Stimulated activated naive CD8-positive, alpha-beta T cell treated with anti-CD3 and anti-CD28 coated beads, Interleukin-15, amount 100 ng/mL, for 72 hours (primary cell): ENCODE measurements at regions not wholly inside any gene's neighbourhood (a gene's known extent, or its start where the extent isn't known, plus 50 kb on each side); places are given as distances from the start of the nearest gene placed in this dataset.

Source experiments
- ATAC-seq: fragments of 150-1000 bp; cut with Tn5 transposase; 2 replicates; pipeline ENCODE4 v1.10.0; 2021; ENCODE audit warnings: mild to moderate bottlenecking, moderate library complexity
- DNase-seq, 2 donors: peaks; one replicate each; pipeline ENCODE4 v3.0.0; 2021 to 2022
- H3K27ac Mint-ChIP-seq, 2 donors: one replicate each; pipeline ENCODE4 v1.8.0; 2022; ENCODE audit warnings: mild to moderate bottlenecking in 2 of 2, mixed read lengths in 2 of 2, moderate library complexity in 2 of 2
- H3K27me3 Mint-ChIP-seq: one replicate; pipeline ENCODE4 v1.8.0; 2022; ENCODE audit warnings: mixed read lengths
- H3K4me1 Mint-ChIP-seq: one replicate; pipeline ENCODE4 v1.8.0; 2022; ENCODE audit warnings: mild to moderate bottlenecking, mixed read lengths
- H3K4me3 Mint-ChIP-seq, 2 donors: one replicate each; pipeline ENCODE4 v1.8.0; 2022; ENCODE audit warnings: mild to moderate bottlenecking in 2 of 2, mixed read lengths in 2 of 2, moderate library complexity in 1 of 2
- H3K9me3 Mint-ChIP-seq, 2 donors: one replicate each; pipeline ENCODE4 v1.8.0; 2022; ENCODE audit warnings: mixed read lengths in 2 of 2

GRCh38 chr1:208648146-208648545 lies 404.0 kb upstream of the PLXNA2 start:
- no peak for ATAC-seq
- Mint-ChIP-seq H3K4me3 (no peak overlapping the region), H3K27ac (no peak overlapping the region), H3K27me3 (peaks cover 23% of the 10 kb centered on the region), H3K9me3 (peaks cover 0 to 4% of the 10 kb centered on the region in 2 donors), H3K4me1 (no peaks in the 10 kb centered on the region)
- DNase-seq = no peak

DNA sequence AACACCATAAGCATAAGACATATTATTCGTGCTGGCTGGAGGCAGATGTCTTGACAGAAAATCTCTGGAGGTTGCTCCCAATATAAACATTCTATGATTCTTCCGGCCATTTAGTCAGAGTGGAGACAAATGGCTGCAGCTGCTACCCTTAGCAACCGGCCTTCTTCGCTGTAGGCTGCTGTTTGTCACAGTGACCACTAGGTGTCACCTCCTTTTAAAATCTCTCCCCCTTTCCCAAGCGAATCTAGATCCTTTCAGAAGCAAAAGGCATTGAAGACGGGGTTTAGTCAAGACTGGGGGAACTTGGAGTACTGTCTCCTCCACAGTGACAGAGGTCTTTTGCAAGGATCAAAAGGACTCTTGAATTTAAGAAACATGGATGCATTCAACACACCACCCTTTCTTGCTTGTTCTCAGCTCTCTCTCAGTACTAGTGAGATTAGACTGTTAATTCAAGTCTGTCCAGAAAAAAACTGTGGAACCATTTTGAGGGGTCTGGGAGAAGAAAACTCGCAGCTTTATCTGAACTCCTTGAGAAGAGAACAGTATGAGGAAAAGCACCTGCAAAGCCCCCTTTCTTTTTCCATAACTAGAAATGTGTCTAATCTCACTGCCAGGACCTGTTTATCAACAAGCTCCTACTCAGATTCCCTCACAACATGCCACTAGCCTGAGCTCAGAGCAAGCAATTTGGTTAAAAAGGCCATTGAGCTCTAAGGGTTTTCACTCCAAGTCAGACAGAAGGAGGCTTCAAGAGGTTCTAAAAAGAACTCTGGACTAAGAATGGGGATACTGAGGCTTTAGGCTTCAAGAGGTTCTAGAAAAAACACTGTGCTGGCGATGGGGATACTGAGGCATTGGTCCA lies 408.3 kb upstream of the PLXNA2 start:
- peak; percentile 20 to 21 for DNase-seq
- no peak overlapping the region for H3K4me3 Mint-ChIP-seq
- H3K9me3 Mint-ChIP-seq = peaks cover 0 to under 1% of the 10 kb centered on the region in 2 donors
- peak; percentile 70 for ATAC-seq
- H3K27me3 Mint-ChIP-seq = peaks cover 28% of the 10 kb centered on the region
- H3K27ac Mint-ChIP-seq = no peak overlapping the region
- no peaks in the 10 kb centered on the region for H3K4me1 Mint-ChIP-seq

- Mint-ChIP-seq H3K4me1 (no peaks in the 10 kb centered on the region), H3K27me3 (peaks cover 22% of the 10 kb centered on the region), H3K4me3 (no peak overlapping the region), H3K9me3 (no peaks in the 10 kb centered on the region), H3K27ac (no peak overlapping the region)
- DNase-seq (no peak), ATAC-seq (no peak)
These were observed 409.2 kb upstream of the PLXNA2 start for GRCh38 chr1:208653426-208653825.

DNA sequence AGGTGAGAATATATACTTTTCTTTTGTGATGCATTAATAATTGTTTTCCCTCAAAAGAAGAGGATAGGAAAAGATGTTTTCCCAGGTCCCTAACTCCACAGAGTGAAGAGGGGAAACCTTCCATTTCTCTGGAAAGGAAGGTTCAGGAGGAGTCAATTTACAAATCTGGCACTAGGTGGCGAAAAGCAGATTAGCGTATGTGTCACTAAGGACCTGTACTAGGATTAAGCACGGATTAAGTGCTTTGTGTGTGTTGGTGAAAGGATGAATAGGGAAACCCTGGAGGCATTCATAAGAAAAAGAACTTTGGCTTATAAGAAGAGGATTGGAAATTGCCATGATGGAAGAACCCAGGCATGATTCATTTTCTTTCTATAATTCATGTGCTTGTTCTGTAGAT lies 410.1 kb upstream of the PLXNA2 start:
- DNase-seq (no peak), ATAC-seq (no peak)
- H3K27me3 Mint-ChIP-seq = peaks cover 19% of the 10 kb centered on the region
- H3K9me3 Mint-ChIP-seq = no peaks in the 10 kb centered on the region
- H3K4me3 Mint-ChIP-seq = no peak overlapping the region
- H3K4me1 Mint-ChIP-seq = no peaks in the 10 kb centered on the region
- H3K27ac Mint-ChIP-seq = no peak overlapping the region

DNA sequence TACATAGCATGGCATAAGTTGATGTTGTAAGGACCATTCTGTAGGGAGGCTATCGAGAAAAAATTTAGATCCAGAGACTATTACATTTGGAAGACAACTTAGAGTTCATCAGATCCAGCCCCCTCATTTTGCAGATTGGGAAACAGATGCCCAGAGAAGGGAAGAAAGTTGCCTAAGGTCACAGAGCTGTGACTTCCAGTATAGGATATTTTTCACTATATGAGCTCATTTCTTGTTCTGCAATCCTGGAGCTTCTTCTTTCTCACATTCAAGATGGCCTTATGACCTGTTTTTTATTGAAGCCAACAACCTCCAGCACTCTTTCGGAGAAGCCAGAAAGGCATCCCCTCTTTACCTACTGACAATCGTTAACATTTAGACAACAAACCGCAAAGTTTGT lies 421.8 kb upstream of the PLXNA2 start:
- no peaks in the 10 kb centered on the region for H3K4me1 Mint-ChIP-seq
- H3K27me3 Mint-ChIP-seq = peaks cover 9% of the 10 kb centered on the region
- no peak overlapping the region for H3K4me3 Mint-ChIP-seq
- H3K9me3 Mint-ChIP-seq = no peaks in the 10 kb centered on the region
- no peak overlapping the region for H3K27ac Mint-ChIP-seq
- ATAC-seq (no peak), DNase-seq (no peak)

DNA sequence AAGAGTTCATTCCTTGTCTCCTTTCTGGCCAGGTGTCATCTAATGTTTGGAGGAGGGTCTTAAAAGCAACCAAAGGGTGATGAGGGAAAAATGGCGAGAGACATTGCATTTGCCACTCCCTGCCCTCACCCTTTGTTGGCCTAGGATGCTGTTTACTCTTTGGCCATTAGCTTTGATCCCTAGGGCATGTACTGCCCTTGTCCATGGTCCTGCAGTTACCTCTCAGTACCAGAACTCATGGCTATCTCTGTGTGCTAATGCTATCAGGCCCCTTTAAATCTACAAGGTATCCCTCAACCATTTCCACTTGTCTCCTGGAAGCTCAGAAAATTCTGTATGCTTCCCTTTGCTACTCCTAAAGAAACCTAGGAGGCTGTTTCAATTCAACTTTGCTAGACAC lies 424.8 kb upstream of the PLXNA2 start:
- ATAC-seq = no peak
- no peaks in the 10 kb centered on the region for H3K9me3 Mint-ChIP-seq
- H3K4me3 Mint-ChIP-seq = no peak overlapping the region
- H3K4me1 Mint-ChIP-seq = no peaks in the 10 kb centered on the region
- no peak overlapping the region for H3K27ac Mint-ChIP-seq
- no peaks in the 10 kb centered on the region for H3K27me3 Mint-ChIP-seq
- DNase-seq = no peak

DNA sequence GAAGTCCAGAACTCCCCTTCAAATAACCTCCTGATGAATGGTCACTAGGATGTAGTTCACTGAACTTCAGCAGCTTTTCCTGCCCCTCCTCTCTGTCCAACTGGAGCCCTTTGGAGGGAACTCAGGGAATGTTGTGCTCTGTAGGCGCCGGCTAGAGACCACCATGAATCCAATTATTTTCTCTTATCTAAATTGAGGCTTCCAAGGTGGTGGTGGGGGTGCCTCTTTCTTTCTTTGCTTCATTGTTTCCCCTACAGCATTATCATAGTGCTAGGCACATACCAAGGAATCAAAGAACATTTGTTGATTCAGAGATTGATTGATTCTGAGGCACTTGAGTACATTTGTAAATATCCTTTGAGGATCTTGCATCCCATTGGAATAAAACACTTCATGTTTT lies 426.6 kb upstream of the PLXNA2 start:
- Mint-ChIP-seq H3K4me3 (no peak overlapping the region), H3K27me3 (no peaks in the 10 kb centered on the region), H3K4me1 (no peaks in the 10 kb centered on the region), H3K27ac (no peak overlapping the region), H3K9me3 (no peaks in the 10 kb centered on the region)
- no peak for DNase-seq
- ATAC-seq = no peak

DNA sequence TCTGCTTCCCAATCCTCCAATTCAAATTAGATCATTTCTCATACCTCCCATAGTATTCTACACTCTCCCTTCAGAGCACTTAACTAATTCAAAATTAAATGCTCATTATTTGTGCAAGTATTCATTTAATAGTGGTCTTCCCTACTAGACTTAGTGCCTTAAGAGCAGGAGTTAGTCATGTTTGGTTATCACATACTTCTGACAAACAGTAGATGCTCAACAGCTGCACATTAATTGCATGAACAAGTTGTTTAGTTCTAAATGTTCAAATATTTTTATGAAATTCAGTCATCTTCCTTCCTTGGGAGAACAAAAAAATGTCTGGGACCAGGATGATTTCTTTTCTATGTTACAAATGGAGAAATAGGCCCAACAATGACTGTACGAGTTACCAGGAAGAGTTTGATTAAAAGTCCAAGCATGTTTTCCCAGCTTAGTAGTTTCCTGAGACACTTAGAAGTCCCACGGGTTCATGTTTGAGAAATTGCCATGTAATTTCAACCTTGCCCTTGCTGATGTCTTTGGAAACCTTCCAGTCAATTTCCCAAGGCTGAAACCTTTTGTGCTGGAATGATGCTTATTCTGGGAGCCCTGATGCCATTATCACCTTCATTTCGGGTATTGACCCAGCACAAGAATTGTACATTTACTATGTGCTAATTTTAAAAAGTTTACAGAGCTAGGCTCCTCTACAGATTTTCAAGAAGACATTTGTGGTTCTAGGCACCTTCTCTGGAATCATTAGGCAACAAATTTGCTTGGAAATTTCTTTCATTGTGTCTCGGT lies 437.9 kb upstream of the PLXNA2 start:
- Mint-ChIP-seq H3K4me3 (no peak overlapping the region), H3K9me3 (no peaks in the 10 kb centered on the region), H3K27me3 (peaks cover 21% of the 10 kb centered on the region), H3K27ac (no peak overlapping the region), H3K4me1 (no peaks in the 10 kb centered on the region)
- no peak for ATAC-seq
- no peak for DNase-seq

DNA sequence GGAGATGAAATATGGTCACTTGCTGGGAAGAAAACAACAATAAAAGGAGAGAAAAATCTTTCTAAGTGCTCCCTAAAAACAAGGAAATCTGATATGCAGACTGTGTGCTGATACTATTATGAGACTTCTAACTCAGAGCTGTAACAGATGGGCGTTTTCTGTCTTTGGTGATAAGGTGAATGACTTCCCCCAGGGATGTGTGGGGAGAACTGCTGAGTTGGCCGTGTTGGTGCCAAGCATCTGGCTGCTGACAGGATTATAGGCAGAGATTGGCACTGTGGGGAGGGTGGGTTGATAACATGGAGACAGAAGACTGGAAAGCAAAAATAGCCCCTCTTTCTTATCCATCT lies 438.5 kb upstream of the PLXNA2 start:
- no peak overlapping the region for H3K27ac Mint-ChIP-seq
- peaks cover 21% of the 10 kb centered on the region for H3K27me3 Mint-ChIP-seq
- H3K4me1 Mint-ChIP-seq = no peaks in the 10 kb centered on the region
- DNase-seq = no peak
- H3K4me3 Mint-ChIP-seq = no peak overlapping the region
- no peak for ATAC-seq
- no peaks in the 10 kb centered on the region for H3K9me3 Mint-ChIP-seq

- Mint-ChIP-seq H3K27ac (no peak overlapping the region), H3K27me3 (peaks cover 21% of the 10 kb centered on the region), H3K4me3 (no peak overlapping the region), H3K4me1 (no peaks in the 10 kb centered on the region), H3K9me3 (no peaks in the 10 kb centered on the region)
- no peak for DNase-seq
- ATAC-seq = no peak
These were observed 439.0 kb upstream of the PLXNA2 start for GRCh38 chr1:208683141-208683540.

GRCh38 chr1:208684192-208684591 lies 440.0 kb upstream of the PLXNA2 start:
- DNase-seq (no peak), ATAC-seq (no peak)
- Mint-ChIP-seq H3K4me1 (no peaks in the 10 kb centered on the region), H3K9me3 (no peaks in the 10 kb centered on the region), H3K4me3 (no peak overlapping the region), H3K27ac (no peak overlapping the region), H3K27me3 (peaks cover 21% of the 10 kb centered on the region)

DNA sequence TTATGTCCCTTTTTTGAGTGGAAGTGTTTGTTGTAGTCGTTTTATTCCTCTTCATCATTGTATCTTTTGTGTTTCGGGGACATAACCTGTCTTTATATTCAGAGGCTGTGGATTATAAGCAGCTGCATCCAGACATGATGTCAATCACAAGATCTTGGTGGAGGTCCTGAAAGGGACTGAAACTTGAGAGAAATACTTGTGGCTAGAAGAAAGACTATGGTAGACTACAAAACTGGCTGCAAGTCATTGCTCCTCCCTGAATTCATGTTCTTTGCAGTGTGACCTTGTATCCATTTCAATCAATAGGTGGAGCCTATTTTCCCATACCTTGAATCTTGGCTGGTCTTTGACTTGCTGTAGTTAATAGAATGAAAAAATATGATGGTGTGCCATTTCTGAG lies 442.4 kb upstream of the PLXNA2 start:
- H3K27me3 Mint-ChIP-seq = peaks cover 33% of the 10 kb centered on the region
- ATAC-seq (no peak), DNase-seq (no peak)
- H3K9me3 Mint-ChIP-seq = no peaks in the 10 kb centered on the region
- H3K4me3 Mint-ChIP-seq = no peak overlapping the region
- no peak overlapping the region for H3K27ac Mint-ChIP-seq
- no peaks in the 10 kb centered on the region for H3K4me1 Mint-ChIP-seq

DNA sequence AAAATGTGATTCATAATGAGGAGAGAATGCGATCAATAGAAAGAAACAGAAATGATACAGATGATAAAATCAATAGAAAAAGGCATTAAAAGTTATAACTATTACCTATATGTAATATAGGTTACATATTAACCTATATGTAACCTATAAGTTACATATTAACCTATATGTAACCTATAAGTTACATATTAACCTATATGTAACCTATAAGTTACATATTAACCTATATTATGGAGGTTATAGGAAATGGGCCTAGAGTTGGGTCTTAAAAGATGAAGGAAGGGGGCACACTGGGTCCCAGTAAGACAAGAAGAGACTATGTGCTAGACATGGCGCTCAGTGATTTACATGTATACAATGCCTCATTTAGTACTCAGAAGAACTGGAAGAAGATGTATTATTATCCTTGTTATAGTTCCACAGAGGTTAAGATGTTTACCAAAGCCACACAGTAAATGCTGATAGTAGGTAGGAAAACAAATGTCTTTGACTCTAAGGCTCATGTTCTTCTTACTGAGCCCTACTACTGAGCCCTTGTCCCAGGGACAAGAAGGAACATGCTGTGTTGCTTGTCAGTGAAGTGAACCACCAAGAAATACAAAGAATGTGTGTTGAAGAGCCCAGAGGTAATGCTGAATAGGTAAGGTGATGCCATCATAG lies 444.6 kb upstream of the PLXNA2 start:
- no peak overlapping the region for H3K4me3 Mint-ChIP-seq

GRCh38 chr1:208691012-208691411 lies 446.8 kb upstream of the PLXNA2 start:
- DNase-seq = no peak
- no peak overlapping the region for H3K4me3 Mint-ChIP-seq
- no peaks in the 10 kb centered on the region for H3K9me3 Mint-ChIP-seq
- H3K4me1 Mint-ChIP-seq = no peaks in the 10 kb centered on the region
- H3K27ac Mint-ChIP-seq = no peak overlapping the region
- peaks cover 12% of the 10 kb centered on the region for H3K27me3 Mint-ChIP-seq
- no peak for ATAC-seq

More for the DNA sequence above, 444.6 kb upstream of the PLXNA2 start:
- peaks cover 19% of the 10 kb centered on the region for H3K27me3 Mint-ChIP-seq
- DNase-seq (no peak), ATAC-seq (no peak)
- no peak overlapping the region for H3K27ac Mint-ChIP-seq
- H3K9me3 Mint-ChIP-seq = no peaks in the 10 kb centered on the region
- no peaks in the 10 kb centered on the region for H3K4me1 Mint-ChIP-seq

DNA sequence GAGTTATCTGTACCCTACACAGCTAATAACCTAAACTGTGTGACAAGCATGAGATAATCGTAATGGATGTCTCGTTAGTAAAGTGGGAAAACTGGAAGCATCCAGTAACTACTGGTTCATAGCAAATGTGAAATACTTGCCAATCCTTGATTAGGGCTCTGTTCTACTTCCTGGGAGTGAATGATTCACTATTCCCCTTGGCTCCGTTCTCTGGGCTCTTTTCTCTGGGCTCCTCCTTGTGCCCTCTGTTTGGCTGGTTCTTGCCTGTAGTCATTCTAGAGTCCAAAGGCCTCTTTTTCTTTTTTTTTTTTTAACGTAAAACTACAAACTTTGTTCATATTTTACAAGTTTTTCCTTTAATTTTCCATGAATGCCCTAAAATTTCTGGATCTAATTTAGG lies 465.8 kb upstream of the PLXNA2 start:
- H3K27me3 Mint-ChIP-seq = no peaks in the 10 kb centered on the region
- no peak overlapping the region for H3K4me3 Mint-ChIP-seq
- no peak for DNase-seq
- no peak for ATAC-seq
- no peak overlapping the region for H3K27ac Mint-ChIP-seq
- no peaks in the 10 kb centered on the region for H3K4me1 Mint-ChIP-seq
- H3K9me3 Mint-ChIP-seq = no peaks in the 10 kb centered on the region

DNA sequence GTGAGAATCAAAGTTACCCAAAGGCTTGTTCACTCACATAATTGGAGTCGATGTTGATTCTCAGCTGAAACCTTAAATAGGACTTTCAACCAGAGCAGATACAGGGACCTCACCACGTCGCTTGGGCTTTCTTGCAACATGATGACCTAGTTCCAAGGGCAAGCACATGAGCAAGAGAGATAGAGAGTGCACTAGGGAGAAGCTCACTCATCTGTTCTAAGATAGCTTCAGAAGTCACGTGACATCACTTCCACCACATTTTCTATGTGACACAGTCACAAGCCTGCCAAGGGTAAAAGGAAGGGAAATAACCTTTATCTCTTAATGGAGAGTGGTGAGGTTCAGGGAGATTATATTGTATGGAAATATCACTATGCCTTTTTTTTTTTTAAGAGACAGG lies 470.1 kb upstream of the PLXNA2 start:
- H3K9me3 Mint-ChIP-seq = peaks cover 0 to 4% of the 10 kb centered on the region in 2 donors
- DNase-seq (no peak), ATAC-seq (no peak)
- H3K4me3 Mint-ChIP-seq = no peak overlapping the region
- peaks cover 9% of the 10 kb centered on the region for H3K27me3 Mint-ChIP-seq
- H3K27ac Mint-ChIP-seq = no peak overlapping the region
- no peaks in the 10 kb centered on the region for H3K4me1 Mint-ChIP-seq
